ENCODE measurements at regions not wholly inside any gene's neighbourhood (a gene's known extent, or its start where the extent isn't known, plus 50 kb on each side); places are given as distances from the start of the nearest gene placed in this dataset.

- DNase-seq, result no peak
These were observed 113.9 kb upstream of the MYL2 start, which contains the start of gene CUX2 for GRCh38 chr12:111034083-111034885. TSS of gene CUX2 (plus strand) at chr12:111034165.

DNA sequence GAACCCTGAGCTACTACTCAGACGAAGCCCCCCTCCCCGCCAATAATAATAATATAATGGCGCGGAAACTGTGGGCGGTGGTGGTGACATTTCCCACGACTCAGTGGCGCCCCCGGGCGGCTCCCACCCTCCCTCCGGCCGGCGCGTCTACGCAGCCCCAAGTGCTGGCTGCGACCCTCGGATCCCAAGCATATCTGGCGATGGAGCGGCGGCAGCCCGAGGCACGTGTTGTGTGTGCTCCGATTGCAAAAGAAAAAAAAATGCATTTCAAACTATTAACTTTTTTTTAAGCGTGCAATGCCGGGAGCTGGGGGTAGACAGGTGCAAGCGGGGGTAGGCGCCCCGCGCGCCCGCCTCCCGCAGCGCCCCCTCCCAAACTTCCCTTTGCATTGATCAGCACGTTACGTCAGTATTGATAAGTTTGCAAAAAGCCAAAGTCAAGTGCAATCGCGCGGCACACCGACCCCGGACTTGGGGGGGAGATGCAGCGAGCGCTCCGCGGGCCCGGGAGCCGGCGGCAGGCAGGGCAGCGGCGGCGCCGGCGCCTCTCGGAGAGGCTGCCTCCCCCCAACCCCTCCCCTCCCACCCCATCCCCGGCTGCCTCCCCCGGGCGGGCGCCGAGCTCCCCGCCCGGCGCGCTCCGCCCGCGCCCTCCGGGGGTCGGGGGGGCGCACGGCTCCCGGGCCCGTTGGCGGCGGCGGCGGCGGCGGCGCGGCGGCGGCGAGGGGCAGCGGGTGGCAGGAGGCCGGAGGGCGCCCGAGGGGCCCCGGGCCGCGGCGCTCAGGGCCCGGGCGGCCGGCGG lies 113.1 kb upstream of the MYL2 start:
- DNase-seq, result no peak

- no peak for DNase-seq
These were observed 112.2 kb upstream of the MYL2 start for GRCh38 chr12:111032591-111032919.

- DNase-seq, result no peak
These were observed 111.7 kb upstream of the MYL2 start for GRCh38 chr12:111031916-111032590.

GRCh38 chr12:111030800-111031199 lies 110.4 kb upstream of the MYL2 start:
- DNase-seq, result no peak

- no peak for DNase-seq
These were observed 109.4 kb upstream of the MYL2 start for GRCh38 chr12:111029732-111030131.

DNA sequence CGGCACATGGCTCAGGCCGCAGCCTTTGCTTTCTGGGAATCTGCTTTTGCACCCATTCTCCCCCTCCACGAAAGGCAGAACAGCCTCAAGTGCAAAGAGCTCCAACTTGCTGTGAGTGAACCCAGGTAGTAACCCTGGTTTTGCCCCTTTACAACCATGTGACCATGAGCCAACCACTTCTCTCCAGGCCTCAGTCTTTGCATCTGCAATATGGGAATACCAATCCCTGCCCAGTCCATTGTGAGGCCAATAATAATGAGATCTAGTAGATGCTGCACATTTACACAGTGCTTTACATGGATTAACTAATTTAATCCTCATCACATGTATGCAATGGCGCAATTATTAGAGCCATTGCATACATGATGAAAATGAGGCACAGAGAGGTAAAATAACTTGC lies 108.9 kb upstream of the MYL2 start:
- DNase-seq, result no peak

DNA sequence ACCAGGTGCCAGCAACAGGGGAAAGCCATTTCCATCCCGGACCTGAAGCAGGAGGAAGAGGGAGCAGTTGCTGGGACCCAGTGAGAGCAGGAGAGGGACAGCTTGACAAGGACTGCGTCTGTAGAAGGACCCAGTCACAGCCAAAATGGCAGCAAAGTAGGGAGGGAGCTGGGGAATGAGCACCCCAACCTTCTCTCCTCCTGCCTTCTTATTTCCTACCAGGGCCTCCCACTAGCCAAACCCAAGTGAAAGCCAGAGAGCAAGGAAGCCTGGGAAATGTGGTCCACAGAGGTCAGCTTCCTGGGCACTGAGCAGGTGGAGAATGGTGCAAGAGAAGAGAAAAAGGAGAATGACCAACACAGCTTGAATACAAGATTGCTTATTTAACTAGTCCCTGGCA lies 108.5 kb upstream of the MYL2 start:
- DNase-seq, result no peak

GRCh38 chr12:111027431-111027830 lies 107.1 kb upstream of the MYL2 start:
- DNase-seq, result no peak

GRCh38 chr12:111025792-111026430 lies 105.5 kb upstream of the MYL2 start:
- DNase-seq, result no peak

- no peak for DNase-seq
These were observed 104.9 kb upstream of the MYL2 start for GRCh38 chr12:111025301-111025700.

GRCh38 chr12:111024205-111024801 lies 103.9 kb upstream of the MYL2 start:
- no peak for DNase-seq

DNA sequence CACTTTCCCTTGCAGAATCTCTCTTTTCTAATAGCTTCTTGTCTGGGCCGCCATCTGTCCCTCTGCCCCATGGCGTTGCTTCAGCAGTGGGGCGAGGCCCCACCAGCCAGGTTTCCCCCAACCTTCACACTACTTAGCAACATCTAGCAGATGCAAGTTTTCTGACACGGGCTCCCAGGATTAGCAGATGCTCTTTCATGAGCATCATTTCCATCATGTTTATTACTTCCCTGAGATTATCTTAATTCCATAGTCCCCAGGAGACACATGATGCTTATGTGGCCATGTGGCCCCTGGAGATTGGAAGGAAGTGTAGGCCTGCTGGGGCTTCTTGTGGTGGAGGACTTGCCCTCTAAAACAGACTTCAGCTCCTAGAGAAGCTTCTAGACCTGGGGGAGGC lies 102.0 kb upstream of the MYL2 start:
- DNase-seq, result no peak

DNA sequence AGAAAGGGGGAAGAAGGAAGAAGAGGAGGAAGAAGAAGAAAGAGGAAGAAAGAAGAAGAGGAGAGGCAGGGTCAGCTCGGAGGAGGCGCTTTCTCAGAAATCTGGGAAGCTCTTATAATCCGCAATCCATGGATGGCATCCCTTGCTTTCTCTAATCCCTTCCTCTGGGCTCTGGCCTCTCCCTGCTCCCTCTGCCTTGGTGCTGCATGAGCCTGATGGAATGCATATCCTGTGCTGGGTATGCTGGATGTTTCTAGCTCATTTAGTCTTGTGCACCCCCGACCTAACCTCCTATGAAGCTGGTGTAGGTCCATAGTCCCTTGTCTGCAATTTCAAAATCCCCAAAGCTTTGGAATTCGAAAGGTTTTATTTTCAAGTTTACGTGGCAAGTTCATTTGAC lies 94.2 kb upstream of the MYL2 start:
- no peak for DNase-seq

DNA sequence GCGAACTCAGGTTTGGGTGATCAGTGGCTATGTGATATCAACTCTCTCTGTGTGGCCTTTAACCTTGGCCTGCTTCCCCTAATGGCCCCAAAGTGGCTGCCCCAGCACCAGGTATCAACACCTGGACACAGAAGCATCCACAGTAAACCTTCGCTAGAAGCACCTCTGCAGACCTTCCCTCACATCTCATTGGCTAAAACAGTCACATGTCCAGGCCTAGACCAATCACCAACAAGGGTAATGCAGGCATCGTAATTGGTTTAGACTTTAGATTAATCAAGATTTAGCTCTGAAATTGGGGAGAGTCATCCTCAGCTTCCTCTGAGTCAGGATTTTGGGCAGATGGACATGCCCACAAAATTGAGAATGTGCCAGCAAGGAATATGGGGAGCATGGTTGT lies 92.5 kb upstream of the MYL2 start:
- no peak for DNase-seq

DNA sequence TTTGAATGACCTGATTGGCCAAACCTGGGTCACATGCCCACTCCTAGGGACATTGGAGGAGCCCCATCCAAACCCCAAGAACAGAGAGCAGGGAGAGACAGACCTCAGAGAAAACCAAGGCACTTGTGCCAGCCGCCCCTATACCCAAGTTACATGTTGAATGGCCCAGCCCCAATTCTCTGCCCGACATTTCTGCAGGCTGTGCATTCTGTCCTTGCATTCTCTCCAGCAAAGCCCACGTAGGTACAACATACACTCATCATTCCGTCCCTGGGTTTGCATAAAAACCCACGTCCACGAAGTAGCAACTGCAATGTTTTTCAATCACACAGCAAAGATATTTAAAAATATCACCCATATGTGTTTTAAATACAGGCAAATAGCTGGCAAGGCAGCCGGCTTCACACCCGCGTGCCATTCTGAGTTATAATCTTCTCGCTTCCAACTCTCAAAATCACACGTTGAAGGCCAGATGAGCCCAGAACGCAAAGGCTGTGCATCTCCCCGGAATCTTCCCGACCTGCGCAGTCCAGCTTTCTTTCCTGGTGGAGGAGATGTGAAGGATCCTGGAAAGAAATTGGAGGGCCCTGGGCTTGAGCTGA lies 91.7 kb upstream of the MYL2 start:
- no peak for DNase-seq

GRCh38 chr12:111010916-111011657 lies 90.7 kb upstream of the MYL2 start:
- no peak for DNase-seq

- DNase-seq, result no peak
These were observed 89.7 kb upstream of the MYL2 start for GRCh38 chr12:111010061-111010460.

- DNase-seq, result no peak
These were observed 86.2 kb upstream of the MYL2 start for GRCh38 chr12:111006621-111007020.

GRCh38 chr12:110998971-110999370 lies 78.6 kb upstream of the MYL2 start:
- DNase-seq, result no peak

- no peak for DNase-seq
These were observed 77.8 kb upstream of the MYL2 start for GRCh38 chr12:110998165-110998564.

- no peak for DNase-seq
These were observed 76.0 kb upstream of the MYL2 start for GRCh38 chr12:110996415-110996814.
